NCI-H345 treated with DMSO at 0.1 percent for 48 hours (cell line): ENCODE measurements at regions not wholly inside any gene's neighbourhood (a gene's known extent, or its start where the extent isn't known, plus 50 kb on each side); places are given as distances from the start of the nearest gene placed in this dataset.
A peak's percentile ranks its signal among the peaks of the same experiment; 100 is the strongest.

ENCODE experiments used
- DNase-seq: peaks from one replicate; lab custom pipeline; 2025; ENCODE audit not compliant: unreplicated experiment; lab: John Stamatoyannopoulos, UW

- DNase-seq = no peak
Observed at GRCh38 chr5:135141303-135142268, 107.6 kb upstream of the PITX1 start.

GRCh38 chr5:135140446-135141204 is 106.6 kb upstream of the PITX1 start:
- DNase-seq = no peak

- no peak for DNase-seq
Observed at GRCh38 chr5:135139381-135140134, 105.5 kb upstream of the PITX1 start.

GRCh38 chr5:135138116-135138850 is 104.3 kb upstream of the PITX1 start:
- DNase-seq = no peak

- DNase-seq = no peak
Observed at GRCh38 chr5:135137146-135137915, 103.3 kb upstream of the PITX1 start.

GRCh38 chr5:135136546-135136945 is 102.5 kb upstream of the PITX1 start:
- no peak for DNase-seq

- peak; percentile 62 for DNase-seq
Observed at GRCh38 chr5:135135530-135136226, 101.7 kb upstream of the PITX1 start.

- no peak for DNase-seq
Observed at GRCh38 chr5:135134691-135135381, 100.8 kb upstream of the PITX1 start.

- no peak for DNase-seq
Observed at GRCh38 chr5:135133698-135134515, 99.9 kb upstream of the PITX1 start.

GRCh38 chr5:135133181-135133580 is 99.2 kb upstream of the PITX1 start:
- DNase-seq = no peak

- DNase-seq = no peak
Observed at GRCh38 chr5:135131801-135132680, 98.0 kb upstream of the PITX1 start.

- DNase-seq = no peak
Observed at GRCh38 chr5:135130261-135131215, 96.5 kb upstream of the PITX1 start.

- DNase-seq = no peak
Observed at GRCh38 chr5:135129307-135129706, 95.3 kb upstream of the PITX1 start.

GRCh38 chr5:135128361-135128760 is 94.3 kb upstream of the PITX1 start:
- DNase-seq = no peak

GRCh38 chr5:135127439-135128240 is 93.6 kb upstream of the PITX1 start:
- DNase-seq = no peak
